PC-3 (cell line): ENCODE measurements at regions not wholly inside any gene's neighbourhood (a gene's known extent, or its start where the extent isn't known, plus 50 kb on each side); places are given as distances from the start of the nearest gene placed in this dataset.

Experiments
- EZH2 ChIP-seq: fragments of 300-600 bp; sonication (generic); IDR thresholded peaks from one replicate; pipeline ENCODE4 v1.6.1; 2017; ENCODE audit warnings: antibody characterized with exemption, mild to moderate bottlenecking, low read length; ENCODE audit not compliant: unreplicated experiment
- EZH2phosphoT487 ChIP-seq: fragments of 300-600 bp; sonication (generic); IDR thresholded peaks from 2 replicates; pipeline ENCODE4 v1.6.1; 2018; ENCODE audit warnings: mild to moderate bottlenecking, antibody characterized with exemption, low read length, borderline replicate concordance
- TF ChIP-seq, protein P1 (sequence below): fragments of 300-600 bp; sonication (generic); conservative IDR thresholded peaks from 2 replicates; pipeline ENCODE4 v1.5.1; 2017; ENCODE audit warnings: antibody characterized with exemption, low read depth, mild to moderate bottlenecking, low read length

GRCh38 chr11:11082646-11083045 is 224.8 kb upstream of the ZBED5 start:
- TF ChIP-seq, protein P1, sequence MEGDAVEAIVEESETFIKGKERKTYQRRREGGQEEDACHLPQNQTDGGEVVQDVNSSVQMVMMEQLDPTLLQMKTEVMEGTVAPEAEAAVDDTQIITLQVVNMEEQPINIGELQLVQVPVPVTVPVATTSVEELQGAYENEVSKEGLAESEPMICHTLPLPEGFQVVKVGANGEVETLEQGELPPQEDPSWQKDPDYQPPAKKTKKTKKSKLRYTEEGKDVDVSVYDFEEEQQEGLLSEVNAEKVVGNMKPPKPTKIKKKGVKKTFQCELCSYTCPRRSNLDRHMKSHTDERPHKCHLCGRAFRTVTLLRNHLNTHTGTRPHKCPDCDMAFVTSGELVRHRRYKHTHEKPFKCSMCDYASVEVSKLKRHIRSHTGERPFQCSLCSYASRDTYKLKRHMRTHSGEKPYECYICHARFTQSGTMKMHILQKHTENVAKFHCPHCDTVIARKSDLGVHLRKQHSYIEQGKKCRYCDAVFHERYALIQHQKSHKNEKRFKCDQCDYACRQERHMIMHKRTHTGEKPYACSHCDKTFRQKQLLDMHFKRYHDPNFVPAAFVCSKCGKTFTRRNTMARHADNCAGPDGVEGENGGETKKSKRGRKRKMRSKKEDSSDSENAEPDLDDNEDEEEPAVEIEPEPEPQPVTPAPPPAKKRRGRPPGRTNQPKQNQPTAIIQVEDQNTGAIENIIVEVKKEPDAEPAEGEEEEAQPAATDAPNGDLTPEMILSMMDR = no peak
- TF ChIP-seq EZH2phosphoT487 (no peak), EZH2 (no peak)
